Lung (tissue), 11 donors: ENCODE measurements at regions not wholly inside any gene's neighbourhood (a gene's known extent, or its start where the extent isn't known, plus 50 kb on each side); places are given as distances from the start of the nearest gene placed in this dataset.
A peak's percentile ranks its signal among the peaks of the same experiment; 100 is the strongest.
"Not testable (repeated sequence)": the region's sequence is repeated elsewhere in the genome, so short reads cannot be mapped to it uniquely, and the experiment has no call there.

ENCODE experiments used
- ATAC-seq: fragments of 200-7000 bp; cut with Tn5 transposase; one replicate; pipeline ENCODE4 v1.9.1; 2020; ENCODE audit warnings: moderate number of reproducible peaks; ENCODE audit not compliant: insufficient read depth, low FRiP score
- DNase-seq, 3 donors: peaks; one replicate each; pipeline ENCODE4 v3.0.0-alpha.2; 2013 to 2017
- H3K27ac ChIP-seq, 2 donors: one replicate each; pipeline ENCODE4 v1.5.1; 2013; ENCODE audit warnings: mild to moderate bottlenecking in 2 of 2, moderate library complexity in 2 of 2, control low read depth in 1 of 2, inconsistent platforms in 1 of 2, low read depth in 1 of 2, low read length in 1 of 2
- H3K27me3 ChIP-seq, 3 donors: one replicate each; pipeline ENCODE4 v1.5.1; 2013; ENCODE audit warnings: low read length in 2 of 3; ENCODE audit not compliant: control insufficient read depth in 3 of 3, insufficient read depth in 3 of 3
- H3K36me3 ChIP-seq, 4 donors: one replicate each; pipeline ENCODE4 v1.5.1; 2013; ENCODE audit warnings: low read length in 4 of 4, mild to moderate bottlenecking in 1 of 4, moderate library complexity in 1 of 4; ENCODE audit not compliant: control insufficient read depth in 4 of 4, insufficient read depth in 4 of 4
- H3K4me1 ChIP-seq, 5 donors: one replicate each; pipeline ENCODE4 v1.5.1; 2013; ENCODE audit warnings: low read length in 5 of 5, mild to moderate bottlenecking in 2 of 5, moderate library complexity in 1 of 5; ENCODE audit not compliant: control insufficient read depth in 5 of 5, insufficient read depth in 5 of 5
- H3K4me3 ChIP-seq: one replicate; pipeline ENCODE4 v1.5.1; 2013; ENCODE audit warnings: mild to moderate bottlenecking, control low read depth, moderate library complexity
- H3K9ac ChIP-seq, 2 donors: one replicate each; pipeline ENCODE4 v1.5.1; 2013; ENCODE audit warnings: low read length in 2 of 2, control low read depth in 1 of 2; ENCODE audit not compliant: insufficient read depth in 1 of 2
- H3K9me3 ChIP-seq, 4 donors: one replicate each; pipeline ENCODE4 v1.5.1; 2013; ENCODE audit warnings: low read length in 3 of 4, mild to moderate bottlenecking in 1 of 4, moderate library complexity in 1 of 4; ENCODE audit not compliant: control insufficient read depth in 4 of 4, insufficient read depth in 3 of 4
- CTCF ChIP-seq: IDR thresholded peaks from 2 replicates; pipeline ENCODE4 v1.5.1; 2012; ENCODE audit warnings: mild to moderate bottlenecking; ENCODE audit errors: control extremely low read depth, extremely low read depth
- WGBS, 2 donors: extraction: QIAGEN DNeasy Blood & Tissue Kit; methylation state at CpG; one replicate each; pipeline ENCODE4 v1.1.7; 2013; 5-methylcytosine and 5-hydroxymethylcytosine counted together
- donor health status: control.
- donor health status: control.
- donor health status: Bipolar disorder and iron deficiency.
- donor health status: healthy.
- donor health status: DM: yes; HTN: yes; CAD: no.

- Histone ChIP-seq H3K27ac (no peak overlapping the region), H3K9ac (no peak overlapping the region), H3K9me3 (no peaks in the 10 kb centered on the region), H3K27me3 (no peaks in the 10 kb centered on the region), H3K4me3 (no peak overlapping the region), H3K4me1 (no peaks in the 10 kb centered on the region), H3K36me3 (no peaks in the 10 kb centered on the region)
- TF ChIP-seq CTCF = peak; percentile 28
- ATAC-seq = peak; percentile 72
- 42 to 43% methylated on average over 7 of the region's 7 CpGs for WGBS, 2 donors
- DNase-seq = peak; percentile 57 to 68 (median 63)
These were observed 560.7 kb downstream of the HTR1A start for GRCh38 chr5:63401436-63402046.

GRCh38 chr5:63400079-63400478, 562.2 kb downstream of the HTR1A start:
- H3K36me3 ChIP-seq = no peaks in the 10 kb centered on the region
- H3K27ac ChIP-seq = no peak overlapping the region
- WGBS, 2 donors = 59 to 70% methylated on average over 2 of the region's 2 CpGs
- DNase-seq (no peak), ATAC-seq (no peak)
- H3K27me3 ChIP-seq = no peaks in the 10 kb centered on the region
- no peaks in the 10 kb centered on the region for H3K9me3 ChIP-seq
- no peaks in the 10 kb centered on the region for H3K4me1 ChIP-seq
- H3K9ac ChIP-seq = no peak overlapping the region
- no peak overlapping the region for H3K4me3 ChIP-seq
- no peak for TF ChIP-seq CTCF

- H3K27me3 ChIP-seq = no peaks in the 10 kb centered on the region
- ATAC-seq (no peak), DNase-seq (no peak)
- H3K4me1 ChIP-seq = no peaks in the 10 kb centered on the region
- H3K4me3 ChIP-seq = no peak overlapping the region
- 92 to 96% methylated on average over 1 of the region's 1 CpG for WGBS, 2 donors
- no peak for TF ChIP-seq CTCF
- H3K27ac ChIP-seq = no peak overlapping the region
- no peaks in the 10 kb centered on the region for H3K9me3 ChIP-seq
- H3K36me3 ChIP-seq = no peaks in the 10 kb centered on the region
- no peak overlapping the region for H3K9ac ChIP-seq
These were observed 563.9 kb downstream of the HTR1A start for GRCh38 chr5:63398346-63398745.

- not testable (repeated sequence) for H3K36me3 ChIP-seq, H3K27ac ChIP-seq, H3K9ac ChIP-seq, H3K4me3 ChIP-seq, H3K27me3 ChIP-seq, H3K4me1 ChIP-seq, ATAC-seq, H3K9me3 ChIP-seq, DNase-seq
- 88 to 89% methylated on average over 5 of the region's 5 CpGs for WGBS, 2 donors
These were observed 574.1 kb downstream of the HTR1A start for GRCh38 chr5:63388188-63388587.
